ENCODE measurements at regions not wholly inside any gene's neighbourhood (a gene's known extent, or its start where the extent isn't known, plus 50 kb on each side); places are given as distances from the start of the nearest gene placed in this dataset.
A peak's percentile ranks its signal among the peaks of the same experiment; 100 is the strongest.

- Histone ChIP-seq H3K9me3 (ENCODE audit: control insufficient read depth in 1 of 2, low read length in 2 of 2) (no peaks in the 10 kb centered on the region), H3K4me3 (ENCODE audit: low read depth in 1 of 2, low read length in 2 of 2) (no peak overlapping the region), H3K27me3 (ENCODE audit: low read depth, low read length) (no peaks in the 10 kb centered on the region), H3K36me3 (ENCODE audit: control insufficient read depth in 1 of 2, insufficient read depth in 2 of 2, low read length in 2 of 2) (no peaks in the 10 kb centered on the region), H3K4me1 (ENCODE audit: control insufficient read depth in 1 of 2, insufficient read depth in 2 of 2, low read length in 2 of 2) (peaks cover 0 to 6% of the 10 kb centered on the region in 2 donors), H3K27ac (ENCODE audit: low read length) (peak overlapping the region; percentile 61)
Measured at GRCh38 chr1:30190511-30191153, 532.8 kb downstream of the MATN1 start.

GRCh38 chr1:30189818-30190500 is 533.4 kb downstream of the MATN1 start:
- H3K9me3 ChIP-seq (ENCODE audit: control insufficient read depth in 1 of 2, low read length in 2 of 2) = no peaks in the 10 kb centered on the region
- no peaks in the 10 kb centered on the region for H3K27me3 ChIP-seq (ENCODE audit: low read depth, low read length)
- H3K36me3 ChIP-seq (ENCODE audit: control insufficient read depth in 1 of 2, insufficient read depth in 2 of 2, low read length in 2 of 2) = no peaks in the 10 kb centered on the region
- H3K4me3 ChIP-seq (ENCODE audit: low read depth in 1 of 2, low read length in 2 of 2) = no peak overlapping the region
- H3K4me1 ChIP-seq (ENCODE audit: control insufficient read depth in 1 of 2, insufficient read depth in 2 of 2, low read length in 2 of 2) = peaks cover 0 to 6% of the 10 kb centered on the region in 2 donors
- no peak overlapping the region for H3K27ac ChIP-seq (ENCODE audit: low read length)

- Histone ChIP-seq H3K27me3 (ENCODE audit: low read depth, low read length) (no peaks in the 10 kb centered on the region), H3K27ac (ENCODE audit: low read length) (no peak overlapping the region), H3K9me3 (ENCODE audit: control insufficient read depth in 1 of 2, low read length in 2 of 2) (no peaks in the 10 kb centered on the region), H3K36me3 (ENCODE audit: control insufficient read depth in 1 of 2, insufficient read depth in 2 of 2, low read length in 2 of 2) (no peaks in the 10 kb centered on the region), H3K4me3 (ENCODE audit: low read depth in 1 of 2, low read length in 2 of 2) (no peak overlapping the region), H3K4me1 (ENCODE audit: control insufficient read depth in 1 of 2, insufficient read depth in 2 of 2, low read length in 2 of 2) (peaks cover 0 to 6% of the 10 kb centered on the region in 2 donors)
Measured at GRCh38 chr1:30188999-30189398, 534.4 kb downstream of the MATN1 start.

- H3K36me3 ChIP-seq (ENCODE audit: control insufficient read depth in 1 of 2, insufficient read depth in 2 of 2, low read length in 2 of 2) = no peaks in the 10 kb centered on the region
- H3K27ac ChIP-seq (ENCODE audit: low read length) = no peak overlapping the region
- H3K9me3 ChIP-seq (ENCODE audit: control insufficient read depth in 1 of 2, low read length in 2 of 2) = no peaks in the 10 kb centered on the region
- H3K4me1 ChIP-seq (ENCODE audit: control insufficient read depth in 1 of 2, insufficient read depth in 2 of 2, low read length in 2 of 2) = peaks cover 0 to 6% of the 10 kb centered on the region in 2 donors
- no peaks in the 10 kb centered on the region for H3K27me3 ChIP-seq (ENCODE audit: low read depth, low read length)
- no peak overlapping the region for H3K4me3 ChIP-seq (ENCODE audit: low read depth in 1 of 2, low read length in 2 of 2)
Measured at GRCh38 chr1:30188329-30188728, 535.1 kb downstream of the MATN1 start.

GRCh38 chr1:30187413-30188023 is 535.9 kb downstream of the MATN1 start:
- H3K27ac ChIP-seq (ENCODE audit: low read length) = no peak overlapping the region
- H3K27me3 ChIP-seq (ENCODE audit: low read depth, low read length) = no peaks in the 10 kb centered on the region
- peaks cover 0 to 6% of the 10 kb centered on the region in 2 donors for H3K4me1 ChIP-seq (ENCODE audit: control insufficient read depth in 1 of 2, insufficient read depth in 2 of 2, low read length in 2 of 2)
- H3K9me3 ChIP-seq (ENCODE audit: control insufficient read depth in 1 of 2, low read length in 2 of 2) = no peaks in the 10 kb centered on the region
- no peak overlapping the region for H3K4me3 ChIP-seq (ENCODE audit: low read depth in 1 of 2, low read length in 2 of 2)
- H3K36me3 ChIP-seq (ENCODE audit: control insufficient read depth in 1 of 2, insufficient read depth in 2 of 2, low read length in 2 of 2) = no peaks in the 10 kb centered on the region

GRCh38 chr1:30186586-30186985 is 536.8 kb downstream of the MATN1 start:
- Histone ChIP-seq H3K9me3 (ENCODE audit: control insufficient read depth in 1 of 2, low read length in 2 of 2) (no peaks in the 10 kb centered on the region), H3K27ac (ENCODE audit: low read length) (no peak overlapping the region)

GRCh38 chr1:30185809-30186208 is 537.6 kb downstream of the MATN1 start:
- Histone ChIP-seq H3K36me3 (ENCODE audit: control insufficient read depth in 1 of 2, insufficient read depth in 2 of 2, low read length in 2 of 2) (no peaks in the 10 kb centered on the region), H3K4me3 (ENCODE audit: low read depth in 1 of 2, low read length in 2 of 2) (no peak overlapping the region), H3K9me3 (ENCODE audit: control insufficient read depth in 1 of 2, low read length in 2 of 2) (no peaks in the 10 kb centered on the region), H3K27me3 (ENCODE audit: low read depth, low read length) (no peaks in the 10 kb centered on the region), H3K4me1 (ENCODE audit: control insufficient read depth in 1 of 2, insufficient read depth in 2 of 2, low read length in 2 of 2) (peaks cover 0 to 4% of the 10 kb centered on the region in 2 donors), H3K27ac (ENCODE audit: low read length) (no peak overlapping the region)

More at GRCh38 chr1:30186586-30186985, 536.8 kb downstream of the MATN1 start:
- H3K27me3 ChIP-seq (ENCODE audit: low read depth, low read length) = no peaks in the 10 kb centered on the region
- H3K4me3 ChIP-seq (ENCODE audit: low read depth in 1 of 2, low read length in 2 of 2) = no peak overlapping the region
- peaks cover 0 to 6% of the 10 kb centered on the region in 2 donors for H3K4me1 ChIP-seq (ENCODE audit: control insufficient read depth in 1 of 2, insufficient read depth in 2 of 2, low read length in 2 of 2)
- no peaks in the 10 kb centered on the region for H3K36me3 ChIP-seq (ENCODE audit: control insufficient read depth in 1 of 2, insufficient read depth in 2 of 2, low read length in 2 of 2)

GRCh38 chr1:30185313-30185712 is 538.1 kb downstream of the MATN1 start:
- H3K27ac ChIP-seq (ENCODE audit: low read length) = no peak overlapping the region
- H3K9me3 ChIP-seq (ENCODE audit: control insufficient read depth in 1 of 2, low read length in 2 of 2) = no peaks in the 10 kb centered on the region
- no peaks in the 10 kb centered on the region for H3K27me3 ChIP-seq (ENCODE audit: low read depth, low read length)
- H3K36me3 ChIP-seq (ENCODE audit: control insufficient read depth in 1 of 2, insufficient read depth in 2 of 2, low read length in 2 of 2) = no peaks in the 10 kb centered on the region
- H3K4me1 ChIP-seq (ENCODE audit: control insufficient read depth in 1 of 2, insufficient read depth in 2 of 2, low read length in 2 of 2) = no peaks in the 10 kb centered on the region
- no peak overlapping the region for H3K4me3 ChIP-seq (ENCODE audit: low read depth in 1 of 2, low read length in 2 of 2)

GRCh38 chr1:30184393-30185141 is 538.8 kb downstream of the MATN1 start:
- H3K27ac ChIP-seq (ENCODE audit: low read length) = no peak overlapping the region
- H3K9me3 ChIP-seq (ENCODE audit: control insufficient read depth in 1 of 2, low read length in 2 of 2) = no peaks in the 10 kb centered on the region
- H3K4me1 ChIP-seq (ENCODE audit: control insufficient read depth in 1 of 2, insufficient read depth in 2 of 2, low read length in 2 of 2) = no peaks in the 10 kb centered on the region
- H3K27me3 ChIP-seq (ENCODE audit: low read depth, low read length) = no peaks in the 10 kb centered on the region
- no peak overlapping the region for H3K4me3 ChIP-seq (ENCODE audit: low read depth in 1 of 2, low read length in 2 of 2)
- no peaks in the 10 kb centered on the region for H3K36me3 ChIP-seq (ENCODE audit: control insufficient read depth in 1 of 2, insufficient read depth in 2 of 2, low read length in 2 of 2)

GRCh38 chr1:30183895-30184294 is 539.5 kb downstream of the MATN1 start:
- no peak overlapping the region for H3K27ac ChIP-seq (ENCODE audit: low read length)
- H3K4me3 ChIP-seq (ENCODE audit: low read depth in 1 of 2, low read length in 2 of 2) = no peak overlapping the region
- H3K9me3 ChIP-seq (ENCODE audit: control insufficient read depth in 1 of 2, low read length in 2 of 2) = no peaks in the 10 kb centered on the region
- H3K36me3 ChIP-seq (ENCODE audit: control insufficient read depth in 1 of 2, insufficient read depth in 2 of 2, low read length in 2 of 2) = no peaks in the 10 kb centered on the region
- no peaks in the 10 kb centered on the region for H3K4me1 ChIP-seq (ENCODE audit: control insufficient read depth in 1 of 2, insufficient read depth in 2 of 2, low read length in 2 of 2)
- H3K27me3 ChIP-seq (ENCODE audit: low read depth, low read length) = no peaks in the 10 kb centered on the region

- no peaks in the 10 kb centered on the region for H3K27me3 ChIP-seq (ENCODE audit: low read depth, low read length)
- H3K4me1 ChIP-seq (ENCODE audit: control insufficient read depth in 1 of 2, insufficient read depth in 2 of 2, low read length in 2 of 2) = no peaks in the 10 kb centered on the region
- no peaks in the 10 kb centered on the region for H3K9me3 ChIP-seq (ENCODE audit: control insufficient read depth in 1 of 2, low read length in 2 of 2)
- no peak overlapping the region for H3K27ac ChIP-seq (ENCODE audit: low read length)
- no peak overlapping the region for H3K4me3 ChIP-seq (ENCODE audit: low read depth in 1 of 2, low read length in 2 of 2)
- no peaks in the 10 kb centered on the region for H3K36me3 ChIP-seq (ENCODE audit: control insufficient read depth in 1 of 2, insufficient read depth in 2 of 2, low read length in 2 of 2)
Measured at GRCh38 chr1:30183006-30183405, 540.4 kb downstream of the MATN1 start.
